ENCODE measurements at regions not wholly inside any gene's neighbourhood (a gene's known extent, or its start where the extent isn't known, plus 50 kb on each side); places are given as distances from the start of the nearest gene placed in this dataset.
A peak's percentile ranks its signal among the peaks of the same experiment; 100 is the strongest.
"Not testable (repeated sequence)": the region's sequence is repeated elsewhere in the genome, so short reads cannot be mapped to it uniquely, and the experiment has no call there.

- H3K36me3 ChIP-seq (ENCODE audit: control insufficient read depth, insufficient read depth, low read length), result no peaks in the 10 kb centered on the region
- WGBS (ENCODE audit: insufficient coverage), result no CpG with 5 or more reads among the region's 1 CpG
- H3K4me1 ChIP-seq (ENCODE audit: control insufficient read depth, insufficient read depth, low read length), result no peaks in the 10 kb centered on the region
- no peaks in the 10 kb centered on the region for H3K9me3 ChIP-seq (ENCODE audit: control insufficient read depth, insufficient read depth, low read length)
- H3K27me3 ChIP-seq (ENCODE audit: control insufficient read depth, insufficient read depth, low read length), result no peaks in the 10 kb centered on the region
- DNase-seq (ENCODE audit: low read depth in 4 of 6, low spot score in 6 of 6), result no peak
- H3K27ac ChIP-seq (ENCODE audit: low read depth, low read length), result no peak overlapping the region
- no peak overlapping the region for H3K4me3 ChIP-seq (ENCODE audit: low read depth, low read length)
Observed at GRCh38 chr14:24712374-24712773, 78.4 kb upstream of the GZMB start.

- WGBS (ENCODE audit: insufficient coverage), result 68% methylated on average over 10 of the region's 16 CpGs
- no peaks in the 10 kb centered on the region for H3K4me1 ChIP-seq (ENCODE audit: control insufficient read depth, insufficient read depth, low read length)
- no peaks in the 10 kb centered on the region for H3K36me3 ChIP-seq (ENCODE audit: control insufficient read depth, insufficient read depth, low read length)
- no peaks in the 10 kb centered on the region for H3K9me3 ChIP-seq (ENCODE audit: control insufficient read depth, insufficient read depth, low read length)
- H3K4me3 ChIP-seq (ENCODE audit: low read depth, low read length), result no peak overlapping the region
- no peaks in the 10 kb centered on the region for H3K27me3 ChIP-seq (ENCODE audit: control insufficient read depth, insufficient read depth, low read length)
- DNase-seq (ENCODE audit: low read depth in 4 of 6, low spot score in 6 of 6), result peak; percentile 49 to 94 (median 68)
- H3K27ac ChIP-seq (ENCODE audit: low read depth, low read length), result no peak overlapping the region
Observed at GRCh38 chr14:24710403-24711112, 76.6 kb upstream of the GZMB start.

DNA sequence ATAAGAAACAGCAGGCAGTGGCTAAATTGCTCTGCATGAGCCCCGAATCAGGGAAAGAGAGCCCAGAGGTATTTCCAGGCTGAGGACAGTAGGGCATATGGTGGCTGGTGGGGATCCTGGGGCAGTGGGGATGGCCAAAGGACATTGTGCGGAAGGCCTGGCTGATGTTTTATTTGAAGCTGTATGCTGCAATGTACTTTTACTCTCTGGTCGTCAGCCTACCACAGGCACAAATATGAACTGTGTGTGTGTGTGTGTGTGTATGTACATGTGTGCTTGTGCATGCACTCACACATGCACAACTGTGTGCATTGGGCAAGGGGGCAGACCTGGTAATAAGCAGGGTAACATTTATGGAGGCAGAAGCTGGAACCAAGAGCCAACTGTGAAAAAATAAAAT lies 74.7 kb upstream of the GZMB start:
- H3K36me3 ChIP-seq (ENCODE audit: control insufficient read depth, insufficient read depth, low read length), result no peaks in the 10 kb centered on the region
- DNase-seq (ENCODE audit: low read depth in 4 of 6, low spot score in 6 of 6), result no peak
- no peak overlapping the region for H3K27ac ChIP-seq (ENCODE audit: low read depth, low read length)
- 83% methylated on average over 3 of the region's 3 CpGs for WGBS (ENCODE audit: insufficient coverage)
- no peak overlapping the region for H3K4me3 ChIP-seq (ENCODE audit: low read depth, low read length)
- no peaks in the 10 kb centered on the region for H3K4me1 ChIP-seq (ENCODE audit: control insufficient read depth, insufficient read depth, low read length)
- H3K9me3 ChIP-seq (ENCODE audit: control insufficient read depth, insufficient read depth, low read length), result no peaks in the 10 kb centered on the region
- H3K27me3 ChIP-seq (ENCODE audit: control insufficient read depth, insufficient read depth, low read length), result no peaks in the 10 kb centered on the region

DNA sequence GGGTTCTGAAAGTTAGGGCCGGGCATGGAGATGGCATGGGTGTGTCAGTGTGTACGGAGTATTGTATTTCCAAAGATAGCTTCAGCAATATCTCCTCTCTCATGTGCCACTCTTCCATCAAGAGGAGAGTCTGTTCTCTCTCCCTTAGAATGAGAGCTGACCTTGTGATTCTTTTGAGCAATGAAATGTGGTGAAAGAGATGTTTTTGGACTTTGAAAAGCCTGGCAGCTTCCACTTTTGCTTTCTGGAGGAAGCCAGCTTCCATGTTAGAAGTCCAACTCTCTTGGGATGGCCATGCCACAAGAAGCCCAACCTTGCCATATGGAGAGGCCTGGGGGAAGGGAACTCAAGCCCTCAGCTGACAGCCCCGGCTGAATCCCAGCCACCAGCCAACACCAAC lies 72.4 kb upstream of the GZMB start:
- WGBS (ENCODE audit: insufficient coverage), result 80% methylated on average over 1 of the region's 3 CpGs
- H3K4me3 ChIP-seq (ENCODE audit: low read depth, low read length), result no peak overlapping the region
- H3K9me3 ChIP-seq (ENCODE audit: control insufficient read depth, insufficient read depth, low read length), result no peaks in the 10 kb centered on the region
- no peak for DNase-seq (ENCODE audit: low read depth in 4 of 6, low spot score in 6 of 6)
- no peaks in the 10 kb centered on the region for H3K4me1 ChIP-seq (ENCODE audit: control insufficient read depth, insufficient read depth, low read length)
- no peaks in the 10 kb centered on the region for H3K36me3 ChIP-seq (ENCODE audit: control insufficient read depth, insufficient read depth, low read length)
- no peak overlapping the region for H3K27ac ChIP-seq (ENCODE audit: low read depth, low read length)
- no peaks in the 10 kb centered on the region for H3K27me3 ChIP-seq (ENCODE audit: control insufficient read depth, insufficient read depth, low read length)

GRCh38 chr14:24705840-24706239 lies 71.8 kb upstream of the GZMB start:
- DNase-seq (ENCODE audit: low read depth in 4 of 6, low spot score in 6 of 6), result no peak
- Histone ChIP-seq H3K4me3 (ENCODE audit: low read depth, low read length) (no peak overlapping the region), H3K27me3 (ENCODE audit: control insufficient read depth, insufficient read depth, low read length) (no peaks in the 10 kb centered on the region), H3K4me1 (ENCODE audit: control insufficient read depth, insufficient read depth, low read length) (no peaks in the 10 kb centered on the region), H3K9me3 (ENCODE audit: control insufficient read depth, insufficient read depth, low read length) (no peaks in the 10 kb centered on the region), H3K27ac (ENCODE audit: low read depth, low read length) (no peak overlapping the region), H3K36me3 (ENCODE audit: control insufficient read depth, insufficient read depth, low read length) (no peaks in the 10 kb centered on the region)
- 77% methylated on average over 4 of the region's 4 CpGs for WGBS (ENCODE audit: insufficient coverage)

DNA sequence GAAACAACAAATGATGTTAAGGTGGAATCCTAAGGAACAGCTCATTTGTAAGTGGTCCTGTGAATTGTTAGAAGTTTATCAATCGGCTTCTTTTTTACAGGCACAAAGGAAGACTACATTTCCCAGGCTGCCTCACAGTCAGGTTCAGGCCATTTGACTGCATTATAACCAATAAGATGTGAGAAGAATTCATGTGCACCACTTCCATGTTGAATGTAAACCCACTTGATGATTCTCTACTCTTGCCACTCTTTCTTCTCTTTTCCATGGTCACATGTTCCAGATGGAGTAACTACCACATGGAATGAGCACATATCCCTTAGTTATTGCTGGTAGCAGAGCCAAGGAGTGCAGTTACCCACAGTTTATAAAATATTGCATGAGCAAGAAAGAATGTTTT lies 67.1 kb upstream of the GZMB start:
- DNase-seq (ENCODE audit: low read depth in 4 of 6, low spot score in 6 of 6), result peak in 1 of 6 donors; percentile 39
- no peaks in the 10 kb centered on the region for H3K4me1 ChIP-seq (ENCODE audit: control insufficient read depth, insufficient read depth, low read length)
- no peak overlapping the region for H3K4me3 ChIP-seq (ENCODE audit: low read depth, low read length)
- no peaks in the 10 kb centered on the region for H3K36me3 ChIP-seq (ENCODE audit: control insufficient read depth, insufficient read depth, low read length)
- no peaks in the 10 kb centered on the region for H3K27me3 ChIP-seq (ENCODE audit: control insufficient read depth, insufficient read depth, low read length)
- no peak overlapping the region for H3K27ac ChIP-seq (ENCODE audit: low read depth, low read length)
- WGBS (ENCODE audit: insufficient coverage), result no CpG with 5 or more reads among the region's 1 CpG
- no peaks in the 10 kb centered on the region for H3K9me3 ChIP-seq (ENCODE audit: control insufficient read depth, insufficient read depth, low read length)

- Histone ChIP-seq H3K4me1 (ENCODE audit: control insufficient read depth, insufficient read depth, low read length) (no peaks in the 10 kb centered on the region), H3K36me3 (ENCODE audit: control insufficient read depth, insufficient read depth, low read length) (no peaks in the 10 kb centered on the region), H3K27me3 (ENCODE audit: control insufficient read depth, insufficient read depth, low read length) (no peaks in the 10 kb centered on the region), H3K27ac (ENCODE audit: low read depth, low read length) (no peak overlapping the region), H3K4me3 (ENCODE audit: low read depth, low read length) (no peak overlapping the region), H3K9me3 (ENCODE audit: control insufficient read depth, insufficient read depth, low read length) (no peaks in the 10 kb centered on the region)
- 80% methylated on average over 1 of the region's 1 CpG for WGBS (ENCODE audit: insufficient coverage)
- DNase-seq (ENCODE audit: low read depth in 4 of 6, low spot score in 6 of 6), result no peak
Observed at GRCh38 chr14:24700511-24700910, 66.5 kb upstream of the GZMB start.

GRCh38 chr14:24699052-24699451 lies 65.1 kb upstream of the GZMB start:
- no peak for DNase-seq (ENCODE audit: low read depth in 4 of 6, low spot score in 6 of 6)
- Histone ChIP-seq H3K27me3 (ENCODE audit: control insufficient read depth, insufficient read depth, low read length) (no peaks in the 10 kb centered on the region), H3K27ac (ENCODE audit: low read depth, low read length) (no peak overlapping the region), H3K9me3 (ENCODE audit: control insufficient read depth, insufficient read depth, low read length) (no peaks in the 10 kb centered on the region), H3K4me3 (ENCODE audit: low read depth, low read length) (no peak overlapping the region), H3K4me1 (ENCODE audit: control insufficient read depth, insufficient read depth, low read length) (no peaks in the 10 kb centered on the region), H3K36me3 (ENCODE audit: control insufficient read depth, insufficient read depth, low read length) (no peaks in the 10 kb centered on the region)

DNA sequence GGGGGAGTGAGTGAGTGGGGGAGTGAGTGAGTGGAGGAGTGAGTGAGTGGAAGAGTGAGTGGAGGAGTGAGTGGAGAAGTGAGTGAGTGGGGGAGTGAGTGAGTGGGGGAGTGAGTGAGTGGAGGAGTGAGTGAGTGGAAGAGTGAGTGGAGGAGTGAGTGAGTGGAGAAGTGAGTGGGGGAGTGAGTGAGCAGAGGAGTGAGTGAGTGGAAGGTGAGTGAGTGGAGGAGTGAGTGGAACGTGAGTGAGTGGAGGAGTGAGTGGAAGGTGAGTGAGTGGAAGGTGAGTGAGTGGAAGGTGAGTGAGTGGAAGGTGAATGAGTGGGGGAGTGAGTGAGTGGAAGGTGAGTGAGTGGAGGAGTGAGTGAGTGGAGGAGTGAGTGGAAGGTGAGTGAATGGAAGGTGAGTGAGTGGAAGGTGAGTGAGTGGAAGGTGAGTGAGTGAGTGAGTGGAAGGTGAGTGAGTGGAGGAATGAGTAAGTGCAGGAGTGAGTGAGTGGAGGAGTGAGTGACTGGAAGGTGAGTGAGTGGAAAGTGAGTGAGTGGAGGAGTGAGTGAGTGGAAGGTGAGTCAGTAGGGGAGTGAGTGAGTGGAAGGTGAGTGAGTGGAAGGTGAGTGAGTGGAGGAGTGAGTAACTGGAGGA lies 62.4 kb upstream of the GZMB start:
- WGBS (ENCODE audit: insufficient coverage), result 100% methylated on average over 1 of the region's 1 CpG
- H3K27me3 ChIP-seq (ENCODE audit: control insufficient read depth, insufficient read depth, low read length), result not testable (repeated sequence)

More for the DNA sequence above, 62.4 kb upstream of the GZMB start:
- H3K4me1 ChIP-seq (ENCODE audit: control insufficient read depth, insufficient read depth, low read length); H3K27ac ChIP-seq (ENCODE audit: low read depth, low read length); DNase-seq (ENCODE audit: low read depth in 4 of 6, low spot score in 6 of 6); H3K9me3 ChIP-seq (ENCODE audit: control insufficient read depth, insufficient read depth, low read length); H3K36me3 ChIP-seq (ENCODE audit: control insufficient read depth, insufficient read depth, low read length); H3K4me3 ChIP-seq (ENCODE audit: low read depth, low read length): not testable (repeated sequence)
